ENCODE measurements at regions not wholly inside any gene's neighbourhood (a gene's known extent, or its start where the extent isn't known, plus 50 kb on each side); places are given as distances from the start of the nearest gene placed in this dataset.

GRCh38 chr5:87562068-87562467, 149.3 kb upstream of the CCNH start:
- TF ChIP-seq CTCF (IDR thresholded peaks at IDR 0.05; ENCODE audit: poor library complexity, severe bottlenecking) (no peak), TAF1 (IDR thresholded peaks at IDR 0.05; ENCODE audit: low read depth) (no peak), SMC3 (conservative IDR thresholded peaks at IDR 0.05; ENCODE audit: poor library complexity) (no peak), EZH2 (IDR thresholded peaks at IDR 0.05; ENCODE audit: borderline replicate concordance, insufficient read depth, low read length, poor library complexity, severe bottlenecking) (no peak), MXI1 (conservative IDR thresholded peaks at IDR 0.05; ENCODE audit: poor library complexity, severe bottlenecking) (no peak), REST (IDR thresholded peaks at IDR 0.05; ENCODE audit: borderline replicate concordance) (no peak)

Data from neural cell (in vitro differentiated cells).